ENCODE measurements at regions not wholly inside any gene's neighbourhood (a gene's known extent, or its start where the extent isn't known, plus 50 kb on each side); places are given as distances from the start of the nearest gene placed in this dataset.

- TF ChIP-seq, protein P1, sequence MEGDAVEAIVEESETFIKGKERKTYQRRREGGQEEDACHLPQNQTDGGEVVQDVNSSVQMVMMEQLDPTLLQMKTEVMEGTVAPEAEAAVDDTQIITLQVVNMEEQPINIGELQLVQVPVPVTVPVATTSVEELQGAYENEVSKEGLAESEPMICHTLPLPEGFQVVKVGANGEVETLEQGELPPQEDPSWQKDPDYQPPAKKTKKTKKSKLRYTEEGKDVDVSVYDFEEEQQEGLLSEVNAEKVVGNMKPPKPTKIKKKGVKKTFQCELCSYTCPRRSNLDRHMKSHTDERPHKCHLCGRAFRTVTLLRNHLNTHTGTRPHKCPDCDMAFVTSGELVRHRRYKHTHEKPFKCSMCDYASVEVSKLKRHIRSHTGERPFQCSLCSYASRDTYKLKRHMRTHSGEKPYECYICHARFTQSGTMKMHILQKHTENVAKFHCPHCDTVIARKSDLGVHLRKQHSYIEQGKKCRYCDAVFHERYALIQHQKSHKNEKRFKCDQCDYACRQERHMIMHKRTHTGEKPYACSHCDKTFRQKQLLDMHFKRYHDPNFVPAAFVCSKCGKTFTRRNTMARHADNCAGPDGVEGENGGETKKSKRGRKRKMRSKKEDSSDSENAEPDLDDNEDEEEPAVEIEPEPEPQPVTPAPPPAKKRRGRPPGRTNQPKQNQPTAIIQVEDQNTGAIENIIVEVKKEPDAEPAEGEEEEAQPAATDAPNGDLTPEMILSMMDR (conservative IDR thresholded peaks at IDR 0.05; ENCODE audit: low read depth, low read length), result no peak
- TF ChIP-seq EZH2 (IDR thresholded peaks at IDR 0.05; ENCODE audit: borderline replicate concordance, low read depth, low read length, poor library complexity, severe bottlenecking), result no peak
Measured at GRCh38 chr11:11210446-11210845, 142.6 kb downstream of the CSNK2A3 start.

Data from A673 (cell line).